HL-60 (cell line): ENCODE measurements at regions not wholly inside any gene's neighbourhood (a gene's known extent, or its start where the extent isn't known, plus 50 kb on each side); places are given as distances from the start of the nearest gene placed in this dataset.

ENCODE experiments used
- DNase-seq, 2 experiments: peaks; one replicate each; pipeline ENCODE4 v3.0.0-alpha.2; 2010 to 2020; ENCODE audit warnings: low read depth in 1 of 2, low spot score in 1 of 2
- H3K27ac ChIP-seq: fragments of 250-450 bp; sonication (Bioruptor Pico); replicated peaks from 2 replicates; pipeline ENCODE4 v1.5.1; 2020; ENCODE audit warnings: mild to moderate bottlenecking, moderate library complexity
- H3K27me3 ChIP-seq: fragments of 250-450 bp; sonication (Bioruptor Pico); 2 replicates; pipeline ENCODE4 v1.5.1; 2021; ENCODE audit warnings: mild to moderate bottlenecking, moderate library complexity; ENCODE audit not compliant: insufficient read depth, poor library complexity, severe bottlenecking
- H3K4me3 ChIP-seq: replicated peaks from 2 replicates; pipeline ENCODE4 v1.5.1; 2011; ENCODE audit warnings: mild to moderate bottlenecking, control low read depth, low read length; ENCODE audit not compliant: insufficient read depth
- GABPA ChIP-seq: IDR thresholded peaks from 2 replicates; pipeline ENCODE4 v1.6.1; 2012; ENCODE audit warnings: low read depth
- POLR2AphosphoS5 ChIP-seq: IDR thresholded peaks from 2 replicates; pipeline ENCODE4 v1.6.1; 2012; ENCODE audit warnings: low read depth
- SPI1 ChIP-seq: IDR thresholded peaks from 2 replicates; pipeline ENCODE4 v1.6.1; 2012; ENCODE audit warnings: low read depth, mild to moderate bottlenecking, borderline replicate concordance
- TF ChIP-seq, protein P1 (sequence below): IDR thresholded peaks from 2 replicates; pipeline ENCODE4 v1.6.1; 2012; ENCODE audit warnings: low read depth; ENCODE audit not compliant: insufficient replicate concordance
- TF ChIP-seq, protein P2 (sequence below): IDR thresholded peaks from one replicate; pipeline ENCODE4 v1.5.1; 2011; ENCODE audit warnings: low read length, control low read depth, inconsistent platforms; ENCODE audit not compliant: insufficient read depth

DNA sequence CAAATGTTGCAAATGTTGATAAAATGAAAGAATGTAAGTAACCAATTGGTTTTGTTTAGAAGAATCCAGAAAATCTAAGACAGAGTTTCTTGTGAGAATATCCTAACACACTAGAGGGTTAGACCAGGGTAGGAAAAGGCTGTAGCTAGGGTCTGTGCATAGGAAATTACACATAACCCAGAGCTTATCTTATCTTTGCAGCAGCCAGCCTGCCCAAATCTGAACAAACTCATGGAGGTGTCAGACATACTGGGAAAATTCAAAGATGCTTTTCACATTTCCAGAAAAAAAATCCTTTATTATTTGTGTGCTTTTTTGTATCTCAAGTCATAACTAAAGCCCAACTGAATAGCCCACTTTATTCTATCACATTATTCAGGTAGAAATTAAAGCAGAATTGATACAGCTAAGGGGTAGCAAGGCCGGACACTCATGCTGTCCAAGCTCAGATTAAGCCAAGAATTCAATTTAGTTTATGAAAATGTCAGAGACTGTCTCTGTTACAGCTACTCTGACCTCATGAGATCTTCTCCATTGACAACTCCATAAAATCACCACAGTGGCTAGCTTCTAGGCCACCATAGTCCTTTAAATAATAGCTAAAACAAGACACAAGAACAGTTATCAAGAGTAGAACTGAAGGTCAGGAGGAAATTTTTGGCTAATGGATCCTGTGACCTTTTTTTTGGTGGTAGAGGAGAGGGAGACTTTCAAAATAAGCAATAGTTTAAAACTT, 169.6 kb upstream of the RASSF8 start:
- TF ChIP-seq POLR2AphosphoS5 (no peak), SPI1 (no peak), GABPA (no peak)
- TF ChIP-seq, protein P1, sequence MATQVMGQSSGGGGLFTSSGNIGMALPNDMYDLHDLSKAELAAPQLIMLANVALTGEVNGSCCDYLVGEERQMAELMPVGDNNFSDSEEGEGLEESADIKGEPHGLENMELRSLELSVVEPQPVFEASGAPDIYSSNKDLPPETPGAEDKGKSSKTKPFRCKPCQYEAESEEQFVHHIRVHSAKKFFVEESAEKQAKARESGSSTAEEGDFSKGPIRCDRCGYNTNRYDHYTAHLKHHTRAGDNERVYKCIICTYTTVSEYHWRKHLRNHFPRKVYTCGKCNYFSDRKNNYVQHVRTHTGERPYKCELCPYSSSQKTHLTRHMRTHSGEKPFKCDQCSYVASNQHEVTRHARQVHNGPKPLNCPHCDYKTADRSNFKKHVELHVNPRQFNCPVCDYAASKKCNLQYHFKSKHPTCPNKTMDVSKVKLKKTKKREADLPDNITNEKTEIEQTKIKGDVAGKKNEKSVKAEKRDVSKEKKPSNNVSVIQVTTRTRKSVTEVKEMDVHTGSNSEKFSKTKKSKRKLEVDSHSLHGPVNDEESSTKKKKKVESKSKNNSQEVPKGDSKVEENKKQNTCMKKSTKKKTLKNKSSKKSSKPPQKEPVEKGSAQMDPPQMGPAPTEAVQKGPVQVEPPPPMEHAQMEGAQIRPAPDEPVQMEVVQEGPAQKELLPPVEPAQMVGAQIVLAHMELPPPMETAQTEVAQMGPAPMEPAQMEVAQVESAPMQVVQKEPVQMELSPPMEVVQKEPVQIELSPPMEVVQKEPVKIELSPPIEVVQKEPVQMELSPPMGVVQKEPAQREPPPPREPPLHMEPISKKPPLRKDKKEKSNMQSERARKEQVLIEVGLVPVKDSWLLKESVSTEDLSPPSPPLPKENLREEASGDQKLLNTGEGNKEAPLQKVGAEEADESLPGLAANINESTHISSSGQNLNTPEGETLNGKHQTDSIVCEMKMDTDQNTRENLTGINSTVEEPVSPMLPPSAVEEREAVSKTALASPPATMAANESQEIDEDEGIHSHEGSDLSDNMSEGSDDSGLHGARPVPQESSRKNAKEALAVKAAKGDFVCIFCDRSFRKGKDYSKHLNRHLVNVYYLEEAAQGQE = no peak
- TF ChIP-seq, protein P2, sequence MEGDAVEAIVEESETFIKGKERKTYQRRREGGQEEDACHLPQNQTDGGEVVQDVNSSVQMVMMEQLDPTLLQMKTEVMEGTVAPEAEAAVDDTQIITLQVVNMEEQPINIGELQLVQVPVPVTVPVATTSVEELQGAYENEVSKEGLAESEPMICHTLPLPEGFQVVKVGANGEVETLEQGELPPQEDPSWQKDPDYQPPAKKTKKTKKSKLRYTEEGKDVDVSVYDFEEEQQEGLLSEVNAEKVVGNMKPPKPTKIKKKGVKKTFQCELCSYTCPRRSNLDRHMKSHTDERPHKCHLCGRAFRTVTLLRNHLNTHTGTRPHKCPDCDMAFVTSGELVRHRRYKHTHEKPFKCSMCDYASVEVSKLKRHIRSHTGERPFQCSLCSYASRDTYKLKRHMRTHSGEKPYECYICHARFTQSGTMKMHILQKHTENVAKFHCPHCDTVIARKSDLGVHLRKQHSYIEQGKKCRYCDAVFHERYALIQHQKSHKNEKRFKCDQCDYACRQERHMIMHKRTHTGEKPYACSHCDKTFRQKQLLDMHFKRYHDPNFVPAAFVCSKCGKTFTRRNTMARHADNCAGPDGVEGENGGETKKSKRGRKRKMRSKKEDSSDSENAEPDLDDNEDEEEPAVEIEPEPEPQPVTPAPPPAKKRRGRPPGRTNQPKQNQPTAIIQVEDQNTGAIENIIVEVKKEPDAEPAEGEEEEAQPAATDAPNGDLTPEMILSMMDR = no peak
- Histone ChIP-seq H3K27ac (no peak overlapping the region), H3K27me3 (no peaks in the 10 kb centered on the region), H3K4me3 (no peak overlapping the region)
- DNase-seq = no peak

DNA sequence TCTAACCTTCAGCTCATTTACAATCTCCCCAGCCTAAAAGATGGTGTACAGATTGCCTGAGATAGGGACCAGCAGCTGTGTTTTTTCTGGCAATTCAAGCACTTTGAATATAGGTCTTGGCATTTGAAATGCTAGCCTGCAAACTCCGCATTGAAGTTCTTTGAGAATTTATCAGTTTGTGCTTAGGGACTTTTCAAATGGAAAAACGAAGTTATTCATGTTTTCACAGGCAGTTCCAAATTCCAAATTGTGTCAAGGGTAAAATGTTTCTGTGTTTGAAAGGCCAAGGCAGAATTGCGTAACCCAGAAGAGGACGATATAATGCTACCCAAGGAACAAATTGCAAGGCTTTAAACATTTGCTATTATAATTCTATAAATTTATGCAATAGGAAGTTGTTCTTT, 168.9 kb upstream of the RASSF8 start:
- TF ChIP-seq, protein P2 = no peak
- TF ChIP-seq SPI1 (no peak), GABPA (no peak), POLR2AphosphoS5 (no peak)
- TF ChIP-seq, protein P1 = no peak
- DNase-seq = no peak
- H3K27me3 ChIP-seq = no peaks in the 10 kb centered on the region
- no peak overlapping the region for H3K4me3 ChIP-seq
- no peak overlapping the region for H3K27ac ChIP-seq

DNA sequence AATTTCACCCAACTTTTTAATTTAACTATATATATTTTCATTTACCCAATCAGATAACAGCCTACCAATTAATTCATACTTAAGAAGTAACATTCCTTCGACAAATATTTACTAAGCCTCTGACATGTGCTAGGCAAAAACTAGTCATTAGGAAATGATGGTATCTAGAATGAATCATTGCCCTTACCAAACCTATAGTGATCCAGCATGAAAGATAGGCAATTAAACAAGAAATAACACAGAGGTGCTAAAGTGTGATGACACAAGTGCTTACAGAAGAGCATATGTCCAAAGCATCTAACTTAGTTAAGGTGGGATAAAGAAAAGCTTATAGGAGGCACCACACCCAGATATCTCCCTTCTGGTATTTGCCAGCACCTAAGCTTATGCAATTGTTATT, 166.5 kb upstream of the RASSF8 start:
- no peak for DNase-seq
- no peak overlapping the region for H3K27ac ChIP-seq
- no peaks in the 10 kb centered on the region for H3K27me3 ChIP-seq
- TF ChIP-seq SPI1 (no peak), POLR2AphosphoS5 (no peak), GABPA (no peak)
- TF ChIP-seq, protein P1 = no peak
- TF ChIP-seq, protein P2 = no peak
- no peak overlapping the region for H3K4me3 ChIP-seq
